CD4-positive, alpha-beta T cell (primary cell): ENCODE measurements at regions not wholly inside any gene's neighbourhood (a gene's known extent, or its start where the extent isn't known, plus 50 kb on each side); places are given as distances from the start of the nearest gene placed in this dataset.

Experiments
- ATAC-seq: fragments of 200-7000 bp; cut with Tn5 transposase; one replicate; pipeline ENCODE4 v1.10.0; 2022; ENCODE audit warnings: mild to moderate bottlenecking; ENCODE audit not compliant: poor library complexity
- CTCF ChIA-PET: fragments of 350-600 bp; sonication (Branson Sonifier 250); formaldehyde crosslinking; loops from one replicate; lab custom pipeline; 2021; ENCODE audit warnings: antibody characterized with exemption, inconsistent platforms; lab: Charles Lee
- POLR2A ChIA-PET: fragments of 350-600 bp; sonication (Branson Sonifier 250); formaldehyde crosslinking; loops from one replicate; lab custom pipeline; 2021; ENCODE audit warnings: antibody characterized with exemption, inconsistent platforms; lab: Charles Lee
- DNase-seq, 14 experiments: peaks; one replicate each; pipeline ENCODE4 v3.0.0-alpha.2; 2013 to 2020; ENCODE audit warnings: mixed read lengths in 2 of 14
- H3K27ac ChIP-seq, 2 donors: one replicate each; pipeline versions ENCODE4 v1.5.1 to v1.7.0; 2013; ENCODE audit warnings: low read length in 2 of 2, low read depth in 1 of 2, mild to moderate bottlenecking in 1 of 2
- H3K27me3 ChIP-seq, 2 experiments: 1 replicate in 1 of 2; 2 replicates in 1 of 2; pipeline versions ENCODE4 v1.6.1 to v1.7.0; 2013; ENCODE audit warnings: low read length in 2 of 2, control low read depth in 1 of 2, mild to moderate bottlenecking in 1 of 2, moderate library complexity in 1 of 2; ENCODE audit not compliant: insufficient read depth in 2 of 2, control insufficient read depth in 1 of 2
- H3K36me3 ChIP-seq: one replicate; pipeline ENCODE4 v1.6.1; 2013; ENCODE audit warnings: low read length, control low read depth; ENCODE audit not compliant: insufficient read depth
- H3K4me1 ChIP-seq: one replicate; pipeline ENCODE4 v1.6.1; 2013; ENCODE audit warnings: low read length, control low read depth; ENCODE audit not compliant: insufficient read depth
- H3K4me3 ChIP-seq: one replicate; pipeline ENCODE4 v1.5.1; 2013; ENCODE audit warnings: mild to moderate bottlenecking, low read length, moderate library complexity
- H3K9me3 ChIP-seq, 2 experiments: 1 replicate in 1 of 2; 2 replicates in 1 of 2; pipeline versions ENCODE4 v1.6.1 to v1.7.0; 2013; ENCODE audit warnings: low read length in 2 of 2, mild to moderate bottlenecking in 2 of 2, control low read depth in 1 of 2, moderate library complexity in 1 of 2; ENCODE audit not compliant: control insufficient read depth in 1 of 2, insufficient read depth in 1 of 2
- H3K27ac Mint-ChIP-seq: one replicate; pipeline ENCODE4 v1.8.0; 2020; ENCODE audit warnings: mixed read lengths
- H3K27me3 Mint-ChIP-seq: one replicate; pipeline ENCODE4 v1.8.0; 2021; ENCODE audit warnings: mixed read lengths
- H3K36me3 Mint-ChIP-seq: one replicate; pipeline ENCODE4 v1.8.0; 2021; ENCODE audit warnings: low read depth, mixed read lengths
- H3K4me1 Mint-ChIP-seq: one replicate; pipeline ENCODE4 v1.8.0; 2021; ENCODE audit warnings: low read depth, mixed read lengths
- H3K4me3 Mint-ChIP-seq: one replicate; pipeline ENCODE4 v1.8.0; 2020; ENCODE audit warnings: mild to moderate bottlenecking, mixed read lengths
- H3K9me3 Mint-ChIP-seq: one replicate; pipeline ENCODE4 v1.8.0; 2020; ENCODE audit warnings: mixed read lengths
- intact Hi-C, 2 experiments: fragments of 100-400 bp; cut with DNase I in 1 of 2; cut with micrococcal nuclease in 1 of 2; formaldehyde crosslinking; loops; one replicate each; pipeline versions ENCODE4 v1.15.1 to v1.9.0; 2023 to 2025; cut with DNase I, micrococcal nuclease
- TF ChIP-seq, protein P1 (sequence below): fragments of 200-600 bp; IDR thresholded peaks from one replicate; pipeline ENCODE4 v1.8.0; 2022; ENCODE audit warnings: antibody characterized with exemption, mild to moderate bottlenecking

DNA sequence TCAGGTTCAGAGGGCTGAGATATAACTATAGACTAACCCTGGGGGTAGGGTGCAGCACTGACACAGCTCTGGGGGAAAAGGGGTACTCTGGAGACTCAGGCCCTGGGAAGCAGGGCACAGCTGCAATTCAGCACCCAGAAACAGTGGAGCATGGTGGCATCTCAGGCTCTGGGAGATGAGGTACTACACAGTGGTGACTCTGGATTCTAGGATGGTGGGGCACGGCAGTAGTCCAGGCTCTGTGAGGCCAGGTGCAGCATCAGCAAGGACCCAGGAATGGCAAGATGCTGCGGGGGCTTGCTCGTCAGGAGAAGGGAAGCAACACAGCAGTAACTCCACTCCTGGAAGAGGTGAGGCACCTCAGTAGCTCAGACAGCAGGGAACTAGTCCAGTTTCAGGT, 271.5 kb upstream of the MOCS1 start:
- POLR2A ChIA-PET: no interaction called here
- H3K27ac ChIP-seq: no peak overlapping the region

DNA sequence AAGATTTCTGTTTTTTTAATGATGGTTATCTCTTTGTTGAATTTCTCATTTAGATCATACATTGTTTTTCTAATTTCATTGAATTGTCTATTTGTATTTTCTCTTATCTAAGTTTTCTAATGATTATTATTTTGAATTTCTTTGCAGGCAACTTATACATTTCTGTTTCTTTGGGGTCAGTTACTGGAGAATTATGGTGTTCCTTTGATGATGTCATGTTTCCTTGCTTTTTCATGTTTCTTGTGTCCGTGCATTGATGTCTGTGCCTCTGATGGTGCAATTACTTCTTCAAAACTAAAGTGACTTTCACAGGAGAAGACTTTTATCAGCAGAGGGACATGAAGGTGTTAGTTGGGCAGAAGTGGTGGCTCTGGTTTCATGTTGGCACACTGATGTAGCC, 270.7 kb upstream of the MOCS1 start:
- ChIA-PET POLR2A (no interaction called here), CTCF (no interaction called here)
- peaks cover 20% of the 10 kb centered on the region for H3K9me3 Mint-ChIP-seq
- no peaks in the 10 kb centered on the region for H3K27me3 ChIP-seq
- H3K36me3 Mint-ChIP-seq: no peaks in the 10 kb centered on the region
- no peak overlapping the region for H3K27ac ChIP-seq
- H3K27ac Mint-ChIP-seq: no peak overlapping the region
- no peaks in the 10 kb centered on the region for H3K36me3 ChIP-seq
- H3K4me3 ChIP-seq: no peak overlapping the region
- TF ChIP-seq, protein P1, sequence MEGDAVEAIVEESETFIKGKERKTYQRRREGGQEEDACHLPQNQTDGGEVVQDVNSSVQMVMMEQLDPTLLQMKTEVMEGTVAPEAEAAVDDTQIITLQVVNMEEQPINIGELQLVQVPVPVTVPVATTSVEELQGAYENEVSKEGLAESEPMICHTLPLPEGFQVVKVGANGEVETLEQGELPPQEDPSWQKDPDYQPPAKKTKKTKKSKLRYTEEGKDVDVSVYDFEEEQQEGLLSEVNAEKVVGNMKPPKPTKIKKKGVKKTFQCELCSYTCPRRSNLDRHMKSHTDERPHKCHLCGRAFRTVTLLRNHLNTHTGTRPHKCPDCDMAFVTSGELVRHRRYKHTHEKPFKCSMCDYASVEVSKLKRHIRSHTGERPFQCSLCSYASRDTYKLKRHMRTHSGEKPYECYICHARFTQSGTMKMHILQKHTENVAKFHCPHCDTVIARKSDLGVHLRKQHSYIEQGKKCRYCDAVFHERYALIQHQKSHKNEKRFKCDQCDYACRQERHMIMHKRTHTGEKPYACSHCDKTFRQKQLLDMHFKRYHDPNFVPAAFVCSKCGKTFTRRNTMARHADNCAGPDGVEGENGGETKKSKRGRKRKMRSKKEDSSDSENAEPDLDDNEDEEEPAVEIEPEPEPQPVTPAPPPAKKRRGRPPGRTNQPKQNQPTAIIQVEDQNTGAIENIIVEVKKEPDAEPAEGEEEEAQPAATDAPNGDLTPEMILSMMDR: no peak
- H3K27me3 Mint-ChIP-seq: peaks cover 14% of the 10 kb centered on the region
- DNase-seq: no peak
- intact Hi-C loops: no loop called here
- peaks cover 16 to 18% of the 10 kb centered on the region in 2 experiments for H3K9me3 ChIP-seq
- no peak overlapping the region for H3K4me3 Mint-ChIP-seq
- no peaks in the 10 kb centered on the region for H3K4me1 Mint-ChIP-seq
- no peak for ATAC-seq
- no peaks in the 10 kb centered on the region for H3K4me1 ChIP-seq

More for the DNA sequence above, 271.5 kb upstream of the MOCS1 start:
- Mint-ChIP-seq H3K4me3 (no peak overlapping the region), H3K27me3 (peaks cover 14% of the 10 kb centered on the region), H3K9me3 (peaks cover 18% of the 10 kb centered on the region), H3K36me3 (no peaks in the 10 kb centered on the region), H3K4me1 (no peaks in the 10 kb centered on the region), H3K27ac (no peak overlapping the region)
- DNase-seq (no peak), ATAC-seq (no peak)
- CTCF ChIA-PET: no interaction called here
- peaks cover 16 to 18% of the 10 kb centered on the region in 2 experiments for H3K9me3 ChIP-seq
- no peaks in the 10 kb centered on the region for H3K27me3 ChIP-seq
- H3K4me1 ChIP-seq: no peaks in the 10 kb centered on the region
- TF ChIP-seq, protein P1: no peak
- intact Hi-C loops: no loop called here
- H3K4me3 ChIP-seq: no peak overlapping the region
- H3K36me3 ChIP-seq: no peaks in the 10 kb centered on the region

DNA sequence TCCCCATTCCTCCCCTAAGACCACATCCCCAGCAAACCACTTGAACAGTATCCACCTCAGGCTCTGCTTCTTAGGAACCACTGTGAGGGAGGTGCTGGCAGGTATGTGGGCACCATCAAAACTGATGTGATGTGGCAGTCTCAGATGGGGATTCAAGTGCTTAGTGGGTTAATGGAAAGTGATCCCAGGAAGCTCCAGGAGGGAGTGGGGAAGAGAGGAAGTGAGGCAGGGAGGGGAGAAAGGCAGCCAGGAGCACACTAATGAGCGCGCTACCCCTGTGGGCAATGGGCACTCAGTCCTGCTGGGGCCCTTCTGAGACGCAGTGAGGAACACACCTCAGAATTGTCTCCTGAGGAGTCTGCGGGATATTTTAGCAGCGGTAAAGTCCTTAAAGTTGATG, 263.1 kb upstream of the MOCS1 start:
- Histone ChIP-seq H3K36me3 (no peaks in the 10 kb centered on the region), H3K27ac (no peak overlapping the region), H3K4me1 (no peaks in the 10 kb centered on the region), H3K4me3 (no peak overlapping the region), H3K27me3 (no peaks in the 10 kb centered on the region), H3K9me3 (peaks cover 0 to 3% of the 10 kb centered on the region in 2 experiments)
- POLR2A ChIA-PET: no interaction called here
- Mint-ChIP-seq H3K36me3 (no peaks in the 10 kb centered on the region), H3K27ac (no peak overlapping the region), H3K4me3 (no peak overlapping the region), H3K27me3 (peaks cover 3% of the 10 kb centered on the region), H3K9me3 (peaks cover 3% of the 10 kb centered on the region), H3K4me1 (no peaks in the 10 kb centered on the region)
- TF ChIP-seq, protein P1: no peak
- no peak for DNase-seq
- intact Hi-C loops: no loop called here
- no peak for ATAC-seq
- CTCF ChIA-PET: no interaction called here
